GM13977 (cell line): ENCODE measurements at regions not wholly inside any gene's neighbourhood (a gene's known extent, or its start where the extent isn't known, plus 50 kb on each side); places are given as distances from the start of the nearest gene placed in this dataset.

Experiments
- DNase-seq: peaks from one replicate; pipeline ENCODE4 v3.0.0; 2012; ENCODE audit warnings: low spot score
- CTCF ChIP-seq: IDR thresholded peaks from 2 replicates; pipeline ENCODE4 v1.5.1; 2012; ENCODE audit warnings: mild to moderate bottlenecking, control low read depth; ENCODE audit not compliant: insufficient read depth; ENCODE audit errors: extremely low read depth, missing control alignments
- in situ Hi-C: fragments of 300-500 bp; cut with MboI; formaldehyde crosslinking; loops from one replicate; pipeline ENCODE4 v1.12.0; 2022; ENCODE audit warnings: low sequenced_read_pairs, low pct_unique_long_range_greater_than_20kb, mixed read lengths, inconsistent platforms; ENCODE audit not compliant: unreplicated experiment

DNA sequence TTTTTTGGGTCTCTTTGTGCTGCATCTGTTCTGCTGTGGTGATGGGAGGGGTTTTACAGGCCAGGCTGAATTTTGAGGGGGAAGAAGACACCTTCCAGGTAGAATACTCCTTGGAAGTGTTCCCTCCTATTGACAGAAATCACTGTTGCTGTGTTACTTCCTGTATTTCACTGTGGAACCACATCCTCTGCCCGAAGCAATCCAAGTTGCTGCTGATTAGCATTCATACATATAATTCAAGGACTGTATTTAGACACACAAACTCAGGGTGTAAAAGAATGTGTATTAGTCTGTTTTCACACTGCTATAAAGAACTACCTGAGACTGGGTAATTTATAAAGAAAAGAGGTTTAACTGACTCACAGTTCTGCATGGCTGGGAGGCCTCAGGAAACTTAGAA is 50.6 kb upstream of the TMEM244 start:
- in situ Hi-C loops, result no loop called here
- no peak for DNase-seq

More for the DNA sequence above, 50.6 kb upstream of the TMEM244 start:
- no peak for TF ChIP-seq CTCF
